Stimulated activated CD4-positive, alpha-beta T cell treated with anti-CD3 and anti-CD28 coated beads, Interleukin-4, amount 100 ng/mL, for 1 hour (primary cell): ENCODE measurements at regions not wholly inside any gene's neighbourhood (a gene's known extent, or its start where the extent isn't known, plus 50 kb on each side); places are given as distances from the start of the nearest gene placed in this dataset.

ENCODE experiments used
- DNase-seq: peaks from one replicate; pipeline ENCODE4 v3.0.0-alpha.2; 2020

GRCh38 chr22:49499433-49500075 is 328.1 kb downstream of the BRD1 start:
- no peak for DNase-seq

- DNase-seq, result no peak
Measured at GRCh38 chr22:49497266-49497665, 330.4 kb downstream of the BRD1 start.

- DNase-seq, result no peak
Measured at GRCh38 chr22:49494555-49494954, 333.1 kb downstream of the BRD1 start.

GRCh38 chr22:49492741-49493251 is 334.9 kb downstream of the BRD1 start:
- no peak for DNase-seq

- DNase-seq, result no peak
Measured at GRCh38 chr22:49492308-49492707, 335.4 kb downstream of the BRD1 start.

- no peak for DNase-seq
Measured at GRCh38 chr22:49491726-49492125, 335.9 kb downstream of the BRD1 start.

- DNase-seq, result no peak
Measured at GRCh38 chr22:49491221-49491635, 336.4 kb downstream of the BRD1 start.

- DNase-seq, result no peak
Measured at GRCh38 chr22:49490692-49491091, 337.0 kb downstream of the BRD1 start.

- DNase-seq, result no peak
Measured at GRCh38 chr22:49489821-49490220, 337.9 kb downstream of the BRD1 start.

GRCh38 chr22:49488943-49489342 is 338.7 kb downstream of the BRD1 start:
- DNase-seq, result no peak

- DNase-seq, result no peak
Measured at GRCh38 chr22:49487950-49488349, 339.7 kb downstream of the BRD1 start.

GRCh38 chr22:49486225-49486624 is 341.4 kb downstream of the BRD1 start:
- DNase-seq, result no peak

- DNase-seq, result no peak
Measured at GRCh38 chr22:49483946-49484345, 343.7 kb downstream of the BRD1 start.

GRCh38 chr22:49483281-49483870 is 344.3 kb downstream of the BRD1 start:
- no peak for DNase-seq

GRCh38 chr22:49482811-49483210 is 344.9 kb downstream of the BRD1 start:
- DNase-seq, result no peak

- no peak for DNase-seq
Measured at GRCh38 chr22:49481659-49482399, 345.8 kb downstream of the BRD1 start.

- DNase-seq, result no peak
Measured at GRCh38 chr22:49480896-49481658, 346.6 kb downstream of the BRD1 start.

- DNase-seq, result no peak
Measured at GRCh38 chr22:49480331-49480730, 347.3 kb downstream of the BRD1 start.

- no peak for DNase-seq
Measured at GRCh38 chr22:49479566-49479965, 348.1 kb downstream of the BRD1 start.

GRCh38 chr22:49476800-49477400 is 350.8 kb downstream of the BRD1 start:
- no peak for DNase-seq

GRCh38 chr22:49476176-49476575 is 351.5 kb downstream of the BRD1 start:
- DNase-seq, result no peak

- DNase-seq, result no peak
Measured at GRCh38 chr22:49475253-49475652, 352.4 kb downstream of the BRD1 start.

GRCh38 chr22:49473286-49473685 is 354.4 kb downstream of the BRD1 start:
- no peak for DNase-seq
